NCI-H1417 treated with DMSO at 0.1 percent for 48 hours (cell line): ENCODE measurements at regions not wholly inside any gene's neighbourhood (a gene's known extent, or its start where the extent isn't known, plus 50 kb on each side); places are given as distances from the start of the nearest gene placed in this dataset.

Experiments used
- DNase-seq: peaks from one replicate; lab custom pipeline; 2025; lab: John Stamatoyannopoulos, UW

DNA sequence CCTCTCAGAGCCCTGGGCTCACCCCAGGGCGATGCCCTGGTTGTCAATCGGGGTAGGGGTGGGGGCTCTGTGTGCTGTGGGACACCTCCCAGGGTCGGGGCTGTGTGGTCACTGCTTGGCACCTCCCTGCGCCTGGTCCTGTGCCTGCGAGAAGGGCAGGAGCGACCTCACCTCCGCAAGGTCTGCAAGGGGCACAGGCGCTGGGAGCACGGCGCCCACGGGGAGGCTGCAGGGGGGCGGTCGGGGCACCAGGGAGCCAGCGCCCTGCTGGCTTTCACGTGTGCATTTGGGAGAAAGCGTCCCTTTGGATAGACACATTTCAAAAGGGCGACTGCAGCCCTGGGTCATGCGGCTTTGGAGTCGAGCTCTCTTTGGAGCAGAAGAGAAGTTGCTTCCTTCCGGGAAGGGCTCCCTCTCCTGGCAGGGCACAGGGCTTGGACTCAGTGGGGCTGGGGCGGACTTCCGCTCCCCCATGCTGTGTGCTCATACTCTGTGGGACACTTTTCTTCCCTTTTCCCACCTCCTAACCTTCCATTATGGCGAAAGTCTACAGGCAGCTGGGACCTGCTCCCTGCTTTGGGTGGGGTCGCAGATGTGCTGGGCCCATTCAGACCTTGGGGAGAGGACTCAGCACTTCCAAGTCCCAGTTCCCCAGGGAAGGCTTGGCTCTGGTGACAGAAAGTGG lies 52.9 kb upstream of the SLC28A3 start:
- no peak for DNase-seq

- DNase-seq: no peak
Measured at GRCh38 chr9:84394036-84394435, 53.5 kb upstream of the SLC28A3 start.

- DNase-seq: peak; percentile 51
Measured at GRCh38 chr9:84397151-84397728, 56.7 kb upstream of the SLC28A3 start.

DNA sequence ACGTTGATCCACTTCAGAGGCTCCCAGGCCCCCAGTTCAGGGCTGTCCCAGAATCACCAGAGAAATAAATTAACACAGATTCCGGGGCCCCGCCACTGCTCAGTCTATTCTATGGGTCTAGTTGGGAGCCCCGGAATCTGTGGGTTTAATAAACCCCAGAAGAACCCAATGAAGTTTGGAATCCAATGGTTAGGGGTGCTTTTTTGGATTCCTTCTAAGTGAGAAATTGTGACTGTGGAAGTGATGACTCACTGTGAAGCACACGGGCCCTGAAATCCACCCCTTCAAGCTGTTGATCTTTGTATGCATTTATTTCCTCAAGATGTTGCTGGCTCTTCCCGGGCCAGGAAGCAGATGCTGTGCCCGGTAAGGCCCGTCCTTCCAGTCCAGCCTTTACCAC lies 57.3 kb upstream of the SLC28A3 start:
- no peak for DNase-seq

- no peak for DNase-seq
Measured at GRCh38 chr9:84402517-84402916, 62.0 kb upstream of the SLC28A3 start.

- no peak for DNase-seq
Measured at GRCh38 chr9:84403288-84403687, 62.7 kb upstream of the SLC28A3 start.

- DNase-seq: no peak
Measured at GRCh38 chr9:84404095-84404686, 63.6 kb upstream of the SLC28A3 start.

- no peak for DNase-seq
Measured at GRCh38 chr9:84405667-84406066, 65.1 kb upstream of the SLC28A3 start.

DNA sequence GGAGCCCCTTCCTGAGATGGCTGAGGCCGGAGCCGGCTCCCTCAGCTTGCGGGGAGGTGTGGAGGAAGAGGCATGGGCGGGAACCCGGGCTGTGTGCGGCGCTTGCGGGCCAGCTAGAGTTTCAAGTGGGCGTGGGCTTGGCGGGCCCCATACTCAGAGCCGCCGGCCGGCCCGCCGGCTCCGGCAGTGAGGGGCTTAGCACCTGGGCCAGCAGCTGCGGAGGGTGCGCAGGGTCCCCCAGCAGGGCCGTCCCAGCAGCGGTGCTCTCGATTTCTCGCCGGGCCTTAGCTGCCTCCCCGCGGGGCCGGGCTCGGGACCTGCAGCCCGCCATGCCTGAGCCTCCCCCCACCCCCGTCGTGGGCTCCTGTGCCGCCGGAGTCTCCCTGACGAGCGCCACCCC lies 67.9 kb upstream of the SLC28A3 start:
- DNase-seq: no peak

DNA sequence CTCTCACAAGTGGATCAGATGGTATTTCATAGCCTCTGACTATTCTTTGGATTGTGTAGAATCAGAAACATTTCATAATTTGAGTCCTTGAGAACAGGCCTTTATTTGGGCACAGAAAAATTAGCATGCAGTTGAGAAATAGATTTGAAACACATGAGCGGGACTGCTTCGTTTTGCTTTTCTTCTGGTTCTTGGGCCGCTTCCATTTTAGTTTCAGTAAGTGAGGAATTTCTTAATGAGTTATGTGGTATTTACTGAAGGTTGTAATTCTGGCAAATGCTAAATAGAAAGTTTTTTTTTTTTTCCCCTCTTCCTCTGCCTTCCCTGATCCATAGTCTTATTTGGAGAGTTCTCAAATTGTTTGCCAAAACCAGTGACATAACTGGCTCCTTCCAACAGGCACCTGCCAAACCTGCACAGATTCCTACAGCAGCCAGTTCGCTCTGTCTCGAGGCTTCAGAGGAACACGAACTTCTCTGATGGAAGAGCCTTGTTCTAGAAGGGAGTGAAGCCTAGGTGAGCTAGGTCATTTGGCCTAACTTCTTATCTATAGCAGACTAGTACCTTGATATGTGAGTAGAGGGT lies 71.2 kb upstream of the SLC28A3 start:
- DNase-seq: no peak

- DNase-seq: no peak
Measured at GRCh38 chr9:84412654-84413053, 72.1 kb upstream of the SLC28A3 start.

DNA sequence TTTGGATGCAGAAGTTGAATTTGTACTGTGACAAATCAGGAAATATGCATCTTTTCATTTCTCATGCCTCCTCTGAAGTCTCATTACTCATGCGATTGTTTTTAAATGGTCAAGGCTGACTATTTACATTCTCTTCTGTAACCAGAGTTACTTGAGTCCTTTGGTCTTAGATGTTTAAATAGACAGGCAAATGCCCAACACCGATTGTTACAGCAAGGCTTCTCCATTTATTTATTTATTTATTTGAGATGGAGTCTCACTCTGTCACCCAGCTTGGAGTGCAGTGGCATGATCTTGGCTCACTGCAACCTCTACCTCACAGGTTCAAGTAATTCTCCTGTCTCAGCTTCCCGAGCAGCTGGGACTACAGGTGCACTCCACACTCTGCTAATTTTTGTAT lies 72.7 kb upstream of the SLC28A3 start:
- no peak for DNase-seq

GRCh38 chr9:84419031-84419602 lies 78.6 kb upstream of the SLC28A3 start:
- DNase-seq: no peak

DNA sequence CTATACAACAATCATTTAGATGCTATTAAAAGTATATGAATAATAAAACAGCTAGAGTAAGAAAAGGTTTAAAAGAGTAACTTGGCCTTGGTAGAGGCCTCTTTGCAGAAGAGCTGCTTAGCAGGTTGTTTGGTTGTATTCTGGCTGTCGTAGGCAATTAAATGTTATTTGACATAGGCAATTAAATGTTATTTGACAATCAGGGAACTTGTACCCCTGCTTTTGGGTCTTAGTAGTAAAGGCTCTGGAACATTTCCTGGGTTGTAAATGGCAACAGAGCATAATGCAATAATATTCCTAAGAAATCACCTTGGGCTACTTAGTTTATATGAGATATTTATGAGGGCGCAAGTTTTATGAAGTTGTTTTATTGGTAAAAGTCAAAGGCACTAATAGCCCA lies 84.4 kb upstream of the SLC28A3 start:
- no peak for DNase-seq

- no peak for DNase-seq
Measured at GRCh38 chr9:84432746-84433145, 92.2 kb upstream of the SLC28A3 start.

DNA sequence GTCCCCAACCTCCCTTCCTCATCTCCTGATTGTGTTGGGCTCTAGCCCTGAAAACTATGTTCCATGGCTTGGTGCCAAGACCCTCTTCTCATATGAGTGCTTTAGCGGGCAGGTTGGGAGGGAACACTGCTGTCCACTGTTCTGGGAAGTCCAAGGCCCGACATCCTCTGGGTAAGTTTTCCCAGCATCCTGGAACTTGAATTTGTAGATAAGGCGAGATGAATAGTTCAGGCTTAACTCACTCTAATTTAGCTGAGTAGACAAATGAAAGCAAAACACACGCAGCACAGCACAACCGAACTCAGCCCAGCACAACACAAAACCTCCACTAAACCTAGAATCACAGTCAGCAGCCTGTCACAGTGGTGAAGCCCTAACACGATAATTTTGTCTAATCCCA lies 95.3 kb upstream of the SLC28A3 start:
- no peak for DNase-seq

DNA sequence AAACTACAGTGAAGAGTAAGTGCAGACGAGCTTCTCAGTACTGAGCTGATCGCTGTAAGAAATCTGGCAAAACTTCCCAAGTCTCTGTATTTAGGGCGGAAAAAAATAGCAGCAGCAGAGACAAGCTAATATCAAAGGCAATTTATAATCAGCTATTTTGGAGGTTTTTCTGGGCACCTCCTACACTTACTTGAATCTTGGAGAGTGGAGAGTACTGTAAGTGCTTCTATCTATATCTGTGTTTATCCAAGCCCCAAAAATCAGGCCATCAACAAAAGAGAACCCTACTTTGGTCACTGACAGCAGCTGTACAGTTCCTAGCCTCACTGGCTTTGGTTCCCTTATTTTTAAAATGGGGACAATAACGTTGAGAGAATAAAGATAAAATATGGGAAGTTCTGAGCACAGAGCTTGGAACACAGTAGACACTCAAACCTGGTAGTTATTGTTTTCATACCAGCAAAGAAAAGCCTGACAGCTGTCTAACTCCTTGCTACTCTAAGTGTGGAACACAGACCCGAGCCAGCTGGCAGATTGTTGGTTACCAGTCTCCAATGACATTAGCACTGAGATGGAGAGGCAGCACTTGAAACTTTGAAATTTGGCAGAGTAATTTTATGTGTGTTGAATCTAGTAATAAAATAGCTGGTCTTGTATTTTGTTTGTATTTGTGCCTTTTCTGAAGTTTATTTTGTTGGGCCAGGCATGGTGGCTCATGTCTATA lies 96.0 kb upstream of the SLC28A3 start:
- no peak for DNase-seq

DNA sequence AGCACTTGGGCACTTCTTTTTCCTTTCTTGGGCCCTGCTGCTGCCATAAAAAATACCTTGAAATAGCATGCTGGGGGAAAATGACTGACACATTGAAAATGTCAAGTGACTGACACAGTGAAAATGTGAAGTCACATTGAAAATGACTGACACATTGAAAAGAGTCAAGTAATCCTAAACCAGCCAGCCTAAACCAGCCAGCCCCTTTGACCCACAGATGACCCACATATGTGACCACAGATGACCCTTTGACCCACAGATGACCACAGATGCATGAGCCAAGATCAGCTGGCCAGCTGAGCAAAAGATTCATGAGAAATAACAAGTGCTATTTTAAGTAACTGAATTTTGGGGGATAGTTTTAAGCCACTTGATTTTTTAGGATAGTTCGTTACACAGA lies 97.8 kb upstream of the SLC28A3 start:
- DNase-seq: no peak

- DNase-seq: no peak
Measured at GRCh38 chr9:84439250-84439649, 98.7 kb upstream of the SLC28A3 start.

GRCh38 chr9:84442712-84443111 lies 102.2 kb upstream of the SLC28A3 start:
- DNase-seq: no peak

DNA sequence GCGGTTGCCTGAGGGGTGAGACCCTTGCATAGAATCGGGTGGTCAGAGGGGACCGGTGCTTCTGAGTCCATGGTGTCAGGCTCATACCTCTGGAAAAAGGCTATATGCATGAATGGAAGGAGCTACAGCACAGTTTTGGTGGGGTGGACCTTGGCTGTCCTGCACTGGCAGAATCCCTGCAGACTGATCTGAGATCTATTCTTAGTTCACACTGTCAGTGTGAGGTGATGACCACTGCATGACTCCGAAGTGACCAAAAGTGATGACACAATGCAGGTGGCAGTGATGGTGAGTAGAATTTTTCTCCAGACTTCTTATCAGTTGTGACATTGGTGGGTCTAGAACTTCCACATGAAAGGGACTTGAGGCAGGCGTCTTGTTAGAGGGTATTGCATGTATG lies 105.2 kb upstream of the SLC28A3 start:
- no peak for DNase-seq

DNA sequence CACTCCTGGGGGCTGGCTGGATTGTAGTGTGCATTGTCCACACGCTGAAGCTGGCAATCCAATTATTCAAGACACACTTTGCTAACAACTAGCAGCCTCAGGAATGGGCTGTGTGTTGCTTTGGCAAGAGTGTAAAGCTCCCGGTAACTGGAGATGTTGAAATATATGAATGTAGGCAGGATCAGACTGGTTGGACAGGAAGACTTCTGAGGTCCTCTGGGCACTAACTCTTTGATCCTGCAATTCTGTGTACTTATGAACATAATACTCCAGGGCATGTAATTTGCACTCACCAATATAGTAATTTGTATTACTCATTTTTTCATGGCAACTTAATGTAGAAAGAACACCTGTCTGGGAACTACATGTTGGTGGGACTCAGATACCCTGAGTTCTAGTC lies 106.7 kb upstream of the SLC28A3 start:
- DNase-seq: no peak
